BLaER1 (cell line): ENCODE measurements at regions not wholly inside any gene's neighbourhood (a gene's known extent, or its start where the extent isn't known, plus 50 kb on each side); places are given as distances from the start of the nearest gene placed in this dataset.

Experiments
- H3K27ac ChIP-seq: shearing (Covaris generic); formaldehyde crosslinking; 2 replicates; pipeline ENCODE4 v1.8.1; 2022
- H3K27me3 ChIP-seq: shearing (Covaris generic); formaldehyde crosslinking; 2 replicates; pipeline ENCODE4 v1.8.1; 2022
- H3K36me3 ChIP-seq: shearing (Covaris generic); formaldehyde crosslinking; 2 replicates; pipeline ENCODE4 v1.8.1; 2022
- H3K4me1 ChIP-seq: shearing (Covaris generic); formaldehyde crosslinking; 2 replicates; pipeline ENCODE4 v1.8.1; 2022
- H3K4me2 ChIP-seq: shearing (Covaris generic); formaldehyde crosslinking; 2 replicates; pipeline ENCODE4 v1.8.1; 2022
- H3K4me3 ChIP-seq: shearing (Covaris generic); formaldehyde crosslinking; 2 replicates; pipeline ENCODE4 v1.8.1; 2022
- H3K9ac ChIP-seq: shearing (Covaris generic); formaldehyde crosslinking; 2 replicates; pipeline ENCODE4 v1.8.1; 2022
- H3K9me3 ChIP-seq: shearing (Covaris generic); formaldehyde crosslinking; 2 replicates; pipeline ENCODE4 v1.8.1; 2022
- H4K20me1 ChIP-seq: shearing (Covaris generic); formaldehyde crosslinking; 2 replicates; pipeline ENCODE4 v1.8.1; 2022
- Cebpa-rat ChIP-seq: shearing (Covaris generic); IDR thresholded peaks from 2 replicates; pipeline ENCODE4 v1.8.1; 2022

- Histone ChIP-seq H3K27ac (peak overlapping the region; percentile 89), H3K27me3 (no peaks in the 10 kb centered on the region), H3K4me1 (peaks cover 97% of the 10 kb centered on the region), H3K4me2 (peak overlapping the region; percentile 89), H3K4me3 (peak overlapping the region; percentile 62), H4K20me1 (no peaks in the 10 kb centered on the region), H3K36me3 (peaks cover 6% of the 10 kb centered on the region; the same call in 1 of the 2 replicates), H3K9me3 (no peaks in the 10 kb centered on the region), H3K9ac (peak overlapping the region; percentile 84)
- no peak for TF ChIP-seq Cebpa-rat
Measured at GRCh38 chr9:91160599-91161464, 200.9 kb downstream of the AUH start.

- Histone ChIP-seq H4K20me1 (no peaks in the 10 kb centered on the region), H3K9ac (peak overlapping the region; percentile 84), H3K27ac (peak overlapping the region; percentile 89), H3K4me3 (peak overlapping the region; percentile 62), H3K36me3 (0 out of 2 replicates have a peak, but pooled peaks cover 5% of the 10 kb centered on the region), H3K27me3 (no peaks in the 10 kb centered on the region), H3K4me2 (peak overlapping the region; percentile 89), H3K4me1 (peaks cover 97% of the 10 kb centered on the region), H3K9me3 (no peaks in the 10 kb centered on the region)
- TF ChIP-seq Cebpa-rat: no peak
Measured at GRCh38 chr9:91161465-91162300, 200.0 kb downstream of the AUH start.

GRCh38 chr9:91162311-91162710 lies 199.4 kb downstream of the AUH start:
- H3K36me3 ChIP-seq: 0 out of 2 replicates have a peak, but pooled peaks cover 5% of the 10 kb centered on the region
- no peaks in the 10 kb centered on the region for H3K27me3 ChIP-seq
- peak overlapping the region; percentile 62 for H3K4me3 ChIP-seq
- peaks cover 93% of the 10 kb centered on the region for H3K4me1 ChIP-seq
- H3K9ac ChIP-seq: peak overlapping the region; percentile 84
- no peaks in the 10 kb centered on the region for H3K9me3 ChIP-seq
- H3K27ac ChIP-seq: peak overlapping the region; percentile 89
- no peak for TF ChIP-seq Cebpa-rat
- H3K4me2 ChIP-seq: peak overlapping the region; percentile 89
- no peaks in the 10 kb centered on the region for H4K20me1 ChIP-seq

- H3K9ac ChIP-seq: peak overlapping the region; percentile 84
- peaks cover 87% of the 10 kb centered on the region for H3K4me1 ChIP-seq
- no peaks in the 10 kb centered on the region; the same call in 1 of the 2 replicates for H3K9me3 ChIP-seq
- H3K4me3 ChIP-seq: peak overlapping the region; percentile 62
- H3K36me3 ChIP-seq: 0 out of 2 replicates have a peak, but pooled peaks cover 4% of the 10 kb centered on the region
- no peak for TF ChIP-seq Cebpa-rat
- no peaks in the 10 kb centered on the region for H4K20me1 ChIP-seq
- peak overlapping the region; percentile 89 for H3K4me2 ChIP-seq
- no peaks in the 10 kb centered on the region for H3K27me3 ChIP-seq
- peak overlapping the region; percentile 89 for H3K27ac ChIP-seq
Measured at GRCh38 chr9:91162784-91163443, 198.8 kb downstream of the AUH start.

- Histone ChIP-seq H3K9ac (peak overlapping the region; percentile 84), H3K27ac (peak overlapping the region; percentile 89), H3K36me3 (no peaks in the 10 kb centered on the region), H3K4me2 (peak overlapping the region; percentile 89), H3K4me1 (peaks cover 82% of the 10 kb centered on the region), H3K27me3 (no peaks in the 10 kb centered on the region), H3K4me3 (peak overlapping the region; percentile 62), H4K20me1 (no peaks in the 10 kb centered on the region), H3K9me3 (peaks cover 4% of the 10 kb centered on the region; the same call in 1 of the 2 replicates)
- TF ChIP-seq Cebpa-rat: no peak
Measured at GRCh38 chr9:91163444-91163772, 198.3 kb downstream of the AUH start.

GRCh38 chr9:91163773-91164471 lies 197.8 kb downstream of the AUH start:
- Histone ChIP-seq H3K4me3 (peak overlapping the region; percentile 62; the same call in 1 of the 2 replicates), H3K36me3 (no peaks in the 10 kb centered on the region), H3K27ac (peak overlapping the region; percentile 89), H3K9ac (peak overlapping the region; percentile 84), H3K4me2 (peak overlapping the region; percentile 89), H4K20me1 (no peaks in the 10 kb centered on the region), H3K9me3 (peaks cover 8% of the 10 kb centered on the region; the same call in 1 of the 2 replicates), H3K4me1 (peaks cover 77% of the 10 kb centered on the region), H3K27me3 (no peaks in the 10 kb centered on the region)
- no peak for TF ChIP-seq Cebpa-rat
